SJCRH30 (cell line): ENCODE measurements at regions not wholly inside any gene's neighbourhood (a gene's known extent, or its start where the extent isn't known, plus 50 kb on each side); places are given as distances from the start of the nearest gene placed in this dataset.
"Not testable (repeated sequence)": the region's sequence is repeated elsewhere in the genome, so short reads cannot be mapped to it uniquely, and the experiment has no call there.

Source experiments
- DNase-seq, 2 experiments: peaks; one replicate each; pipeline ENCODE4 v3.0.0-alpha.2; 2015 to 2020
- H3K27ac ChIP-seq: fragments of 250-450 bp; sonication (Bioruptor Pico); 2 replicates; pipeline ENCODE4 v1.5.1; 2020; ENCODE audit warnings: mild to moderate bottlenecking, moderate library complexity
- H3K27me3 ChIP-seq: fragments of 250-450 bp; sonication (Bioruptor Pico); 2 replicates; pipeline ENCODE4 v1.5.1; 2020; ENCODE audit warnings: mild to moderate bottlenecking, moderate library complexity
- H3K36me3 ChIP-seq: fragments of 250-450 bp; sonication (Bioruptor Pico); 2 replicates; pipeline ENCODE4 v1.5.1; 2020; ENCODE audit warnings: mild to moderate bottlenecking, moderate library complexity
- H3K4me1 ChIP-seq: fragments of 250-450 bp; sonication (Bioruptor Pico); 2 replicates; pipeline ENCODE4 v1.5.1; 2020; ENCODE audit warnings: mild to moderate bottlenecking, moderate library complexity
- H3K4me3 ChIP-seq: fragments of 250-450 bp; sonication (Bioruptor Pico); 2 replicates; pipeline ENCODE4 v1.5.1; 2020; ENCODE audit warnings: mild to moderate bottlenecking, moderate library complexity
- H3K9me3 ChIP-seq: fragments of 250-450 bp; sonication (Bioruptor Pico); replicated peaks from 2 replicates; pipeline ENCODE4 v1.5.1; 2020; ENCODE audit warnings: mild to moderate bottlenecking, moderate library complexity

DNA sequence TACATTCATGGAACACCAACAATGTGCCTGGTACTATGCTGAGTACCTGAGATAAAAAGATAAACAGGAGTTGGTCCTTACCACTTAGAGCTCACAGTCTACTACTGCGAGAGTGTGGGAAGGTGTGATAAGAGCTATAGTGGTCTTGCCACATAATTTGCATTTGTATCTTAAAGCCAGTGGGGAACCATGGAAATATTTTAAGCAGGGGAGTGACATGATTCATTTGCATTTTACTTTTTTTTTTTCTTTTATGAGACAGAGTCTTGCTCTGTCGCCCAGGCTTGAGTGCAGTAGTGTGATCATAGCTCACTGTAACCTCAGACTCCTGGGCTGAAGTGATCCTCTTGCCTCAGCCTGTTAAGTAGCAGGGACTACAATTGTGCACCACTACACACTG is 53.6 kb downstream of the SRGAP2 start:
- H3K4me1 ChIP-seq, H3K27ac ChIP-seq, H3K27me3 ChIP-seq, H3K36me3 ChIP-seq, DNase-seq, H3K9me3 ChIP-seq, H3K4me3 ChIP-seq: not testable (repeated sequence)

DNA sequence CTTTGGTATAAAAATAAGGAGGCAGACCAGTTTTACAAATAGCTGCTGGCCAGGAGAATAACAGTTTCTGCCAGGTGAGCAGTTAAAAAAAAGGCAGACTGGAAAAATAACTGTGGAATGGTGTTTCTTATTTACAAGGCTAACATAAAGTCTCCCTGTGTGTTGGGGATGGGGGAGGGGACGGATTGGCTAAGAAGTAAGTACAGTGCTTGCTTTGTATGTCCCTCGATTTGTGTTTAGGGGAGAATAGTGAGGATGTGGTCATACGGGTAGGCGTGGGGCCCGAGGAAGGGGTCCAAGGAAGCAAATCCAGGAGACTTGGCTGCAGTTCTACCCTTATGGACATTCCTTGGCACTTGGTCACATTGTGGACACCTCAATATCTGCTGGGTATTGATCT is 58.1 kb downstream of the SRGAP2 start:
- not testable (repeated sequence) for H3K27ac ChIP-seq, DNase-seq, H3K4me3 ChIP-seq, H3K4me1 ChIP-seq, H3K9me3 ChIP-seq, H3K36me3 ChIP-seq, H3K27me3 ChIP-seq

DNA sequence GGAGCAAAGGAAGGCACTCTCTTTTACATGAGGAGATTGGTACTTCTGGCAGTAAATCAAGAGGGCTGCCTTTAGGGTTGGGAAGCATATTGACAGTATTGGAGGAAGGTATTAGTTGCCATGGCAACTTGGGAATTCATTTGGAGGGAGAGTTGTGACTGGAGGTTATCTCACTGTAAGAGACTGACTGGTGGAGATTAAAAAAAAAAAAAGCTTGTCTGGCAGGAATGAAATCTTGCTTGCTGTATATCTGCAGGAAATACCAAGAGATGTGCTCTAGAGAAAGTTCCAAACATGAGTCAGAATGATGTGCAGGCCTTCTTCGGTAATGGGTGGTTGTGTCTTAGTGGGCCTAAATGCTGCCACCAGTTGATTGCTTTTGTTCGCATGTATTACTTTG is 59.1 kb downstream of the SRGAP2 start:
- not testable (repeated sequence) for H3K9me3 ChIP-seq, H3K27ac ChIP-seq, H3K36me3 ChIP-seq, DNase-seq, H3K4me1 ChIP-seq, H3K4me3 ChIP-seq, H3K27me3 ChIP-seq

DNA sequence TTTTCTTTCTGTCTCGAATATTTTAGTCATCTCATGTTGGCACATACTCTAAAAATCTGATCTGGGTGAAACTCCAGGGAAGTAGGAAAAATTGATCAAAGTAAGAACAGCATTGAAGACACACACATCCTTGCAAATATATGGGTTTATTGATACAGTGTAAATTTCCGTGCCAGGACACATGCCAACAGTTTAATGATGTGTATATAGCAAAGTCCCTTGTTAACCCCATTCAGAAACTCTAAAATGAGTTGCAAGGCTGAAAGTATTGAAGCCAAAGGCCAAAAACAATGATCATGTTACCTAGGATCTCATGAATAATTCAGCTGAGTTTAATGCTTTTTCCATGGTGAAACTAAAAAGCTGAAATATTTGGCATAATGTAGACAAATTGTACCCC is 61.6 kb downstream of the SRGAP2 start:
- not testable (repeated sequence) for H3K27ac ChIP-seq, H3K4me1 ChIP-seq, DNase-seq, H3K4me3 ChIP-seq, H3K27me3 ChIP-seq, H3K9me3 ChIP-seq, H3K36me3 ChIP-seq

DNA sequence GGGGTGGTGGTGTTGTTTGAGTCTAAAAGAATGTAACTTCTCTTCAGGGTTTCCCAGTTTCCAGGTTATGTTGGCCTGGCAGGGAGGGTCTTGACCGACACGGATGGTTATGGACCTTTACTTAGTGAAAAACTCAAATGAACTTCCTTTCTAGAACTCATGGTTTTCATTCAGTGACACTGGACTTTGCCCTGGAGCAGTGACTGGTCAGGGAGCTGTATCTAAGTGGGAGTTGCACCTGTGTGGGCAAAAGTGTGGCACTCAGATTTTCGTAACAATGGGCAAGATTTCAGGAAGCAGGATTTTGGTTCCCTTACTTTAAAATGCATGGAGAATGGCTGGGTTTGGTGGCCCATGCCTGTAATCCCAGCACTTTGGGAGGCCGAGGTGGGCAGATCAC is 67.8 kb downstream of the SRGAP2 start:
- not testable (repeated sequence) for H3K36me3 ChIP-seq, H3K27ac ChIP-seq, DNase-seq, H3K4me3 ChIP-seq, H3K9me3 ChIP-seq, H3K27me3 ChIP-seq, H3K4me1 ChIP-seq

DNA sequence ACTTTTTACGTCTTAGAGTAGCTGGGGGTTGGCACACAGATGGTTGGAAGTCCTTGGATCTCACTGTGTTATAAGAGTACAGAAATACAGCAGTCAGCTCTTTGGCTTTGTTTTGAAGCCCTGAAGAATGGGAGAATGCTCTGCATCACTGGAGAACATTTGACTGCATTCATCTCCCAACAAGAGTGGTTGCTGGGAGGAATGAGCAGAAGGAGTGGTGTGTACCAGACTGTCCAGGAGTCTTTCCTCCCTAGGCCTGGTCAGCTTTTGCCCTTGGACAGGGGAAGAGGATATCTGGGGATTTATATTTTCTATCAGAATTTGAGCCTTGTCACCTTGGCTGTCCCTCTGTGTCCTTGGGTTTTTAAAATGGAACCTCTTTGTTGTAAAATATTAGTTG is 69.8 kb downstream of the SRGAP2 start:
- H3K4me1 ChIP-seq, H3K27me3 ChIP-seq, H3K27ac ChIP-seq, H3K36me3 ChIP-seq, H3K9me3 ChIP-seq, H3K4me3 ChIP-seq, DNase-seq: not testable (repeated sequence)

DNA sequence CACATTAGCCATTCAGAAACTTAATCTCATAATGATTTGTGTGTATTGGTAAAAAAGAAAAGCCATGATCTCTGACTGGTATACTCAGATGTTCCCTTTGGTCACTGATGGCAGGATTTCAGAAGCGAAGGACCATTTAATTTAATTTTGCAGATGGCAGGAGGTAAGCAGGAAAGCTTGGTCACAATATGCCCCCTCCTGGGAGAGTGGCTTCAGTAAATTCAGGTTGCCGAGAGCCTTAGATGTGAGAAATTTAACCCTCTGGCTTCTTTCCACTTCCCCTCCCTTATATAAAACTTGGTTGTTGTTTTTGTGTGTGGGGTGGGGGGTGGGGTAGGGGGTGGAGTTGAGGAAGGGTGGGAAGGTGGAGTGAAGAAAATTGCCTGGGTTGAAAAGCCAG is 72.8 kb downstream of the SRGAP2 start:
- not testable (repeated sequence) for H3K27ac ChIP-seq, H3K36me3 ChIP-seq, H3K4me1 ChIP-seq, H3K9me3 ChIP-seq, H3K27me3 ChIP-seq, DNase-seq, H3K4me3 ChIP-seq

DNA sequence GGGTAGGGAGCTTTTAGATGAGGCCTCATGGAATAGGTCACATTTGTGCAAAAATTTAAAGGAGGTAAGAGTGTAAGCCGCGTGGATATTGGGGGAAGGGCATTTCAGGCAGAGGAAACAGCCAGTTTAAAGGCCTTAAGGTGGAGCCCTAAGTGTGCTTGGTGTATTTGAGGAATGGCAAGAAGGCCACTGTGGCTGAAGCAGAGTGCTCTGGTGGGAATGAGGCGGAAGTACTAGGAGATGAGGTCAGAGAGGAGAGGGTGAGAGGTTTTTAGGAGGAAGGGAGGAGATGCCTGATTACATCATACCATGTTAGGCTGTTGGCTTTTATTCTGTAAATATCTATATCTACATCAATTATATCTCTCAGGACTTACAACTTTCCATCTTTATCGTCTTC is 75.3 kb downstream of the SRGAP2 start:
- not testable (repeated sequence) for H3K27me3 ChIP-seq, H3K9me3 ChIP-seq, H3K27ac ChIP-seq, H3K36me3 ChIP-seq, H3K4me3 ChIP-seq, H3K4me1 ChIP-seq
- DNase-seq, result peak in 1 of 2 experiments; percentile 1

DNA sequence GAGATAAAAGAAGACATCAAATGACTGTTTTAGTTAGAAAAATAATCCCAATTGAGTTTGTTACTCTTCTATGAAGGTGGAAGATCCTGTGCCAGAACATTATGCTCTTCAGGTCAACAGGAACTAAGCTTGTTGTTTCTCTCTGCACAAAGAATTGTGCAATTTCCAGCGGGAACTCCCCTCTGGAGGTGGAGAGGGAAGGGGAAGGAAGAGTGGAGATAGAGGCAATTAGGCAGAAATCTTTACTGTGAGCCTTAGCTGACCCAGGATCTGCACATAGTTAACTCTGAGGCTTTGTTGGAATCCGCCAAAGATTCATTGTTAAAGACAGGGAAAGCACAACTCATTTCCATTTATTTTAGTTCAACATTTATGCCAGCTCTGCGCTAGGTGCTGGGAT is 77.3 kb downstream of the SRGAP2 start:
- not testable (repeated sequence) for DNase-seq, H3K36me3 ChIP-seq, H3K4me3 ChIP-seq, H3K9me3 ChIP-seq, H3K27ac ChIP-seq, H3K4me1 ChIP-seq, H3K27me3 ChIP-seq

DNA sequence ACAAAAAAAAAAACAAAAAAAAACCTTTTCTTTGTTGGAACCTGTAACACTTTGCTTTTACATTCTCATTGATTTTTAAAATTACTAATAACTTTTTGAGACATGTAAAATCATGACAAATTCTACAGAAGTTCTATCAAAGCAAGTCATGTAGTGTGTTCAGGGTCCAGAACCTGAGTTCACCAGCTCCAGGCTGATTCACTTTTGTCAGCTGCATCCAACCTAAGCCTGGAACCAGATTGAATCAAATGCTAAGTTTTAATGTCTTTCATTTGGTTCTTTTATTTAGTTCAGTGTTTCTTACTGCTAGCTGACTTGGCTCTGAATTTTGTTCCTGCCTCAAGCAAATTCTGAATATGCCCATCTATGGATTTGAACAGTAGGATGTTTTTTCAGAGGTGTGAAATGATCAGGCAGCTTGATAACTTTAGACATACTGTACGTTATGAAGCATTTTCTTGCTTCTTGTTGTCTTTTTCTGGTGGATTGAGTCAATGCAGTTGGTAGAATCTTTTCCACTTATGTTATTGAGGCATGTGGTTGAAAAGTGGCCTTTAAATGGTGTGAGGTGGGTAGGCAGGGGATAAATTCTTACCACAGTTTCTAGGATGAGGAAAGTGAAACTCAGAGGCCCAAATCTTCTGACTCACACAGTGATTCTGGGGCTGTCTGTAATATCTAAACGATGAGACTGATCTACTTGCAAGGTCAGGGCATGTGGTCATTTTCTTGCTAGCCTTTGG is 78.7 kb downstream of the SRGAP2 start:
- DNase-seq, H3K4me3 ChIP-seq, H3K9me3 ChIP-seq: not testable (repeated sequence)

DNA sequence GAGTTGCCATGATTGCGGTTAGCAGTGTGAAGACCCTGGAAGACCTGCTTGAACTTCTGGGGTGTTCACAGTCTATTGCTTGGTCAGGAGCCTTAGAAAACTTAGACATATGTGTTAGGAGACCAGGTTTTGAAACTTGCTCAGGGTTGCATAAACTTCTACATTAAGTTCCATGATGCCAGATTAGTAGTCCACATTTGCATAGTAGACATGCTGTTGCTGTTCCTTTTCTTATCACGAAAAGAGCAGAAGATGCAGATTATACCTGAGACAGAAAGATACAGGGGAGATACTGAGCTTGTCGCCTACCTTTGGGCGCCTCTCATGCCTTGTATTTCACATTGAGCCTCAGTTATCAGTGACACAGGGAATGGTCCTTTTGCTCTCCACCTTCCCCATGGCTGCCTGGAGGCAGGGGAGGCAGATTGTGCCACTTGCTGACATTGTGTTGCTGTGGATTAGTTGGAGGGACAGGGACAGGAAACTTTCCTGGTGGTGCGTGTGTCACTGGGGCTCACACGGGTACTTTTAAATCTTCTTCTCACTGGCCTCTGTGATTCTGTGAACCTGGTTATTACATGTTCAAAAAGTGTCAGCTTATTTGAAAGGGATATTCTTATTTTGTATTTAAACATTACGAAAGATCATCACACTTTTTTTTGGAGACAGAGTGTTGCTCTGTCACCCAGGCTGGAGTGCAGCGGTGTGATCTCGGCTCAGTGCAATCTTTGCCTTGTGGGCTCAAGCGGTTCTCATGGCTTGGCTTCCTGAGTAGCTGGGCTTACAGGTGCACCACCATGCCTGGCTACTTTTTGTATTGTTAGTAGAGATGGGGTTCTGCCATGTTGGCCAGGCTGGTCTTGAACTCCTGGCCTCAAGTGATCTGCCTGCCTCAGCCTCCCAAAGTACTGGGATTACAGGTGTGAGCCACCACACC is 82.0 kb downstream of the SRGAP2 start:
- DNase-seq, H3K27ac ChIP-seq, H3K4me3 ChIP-seq, H3K27me3 ChIP-seq, H3K9me3 ChIP-seq, H3K36me3 ChIP-seq, H3K4me1 ChIP-seq: not testable (repeated sequence)

More for the DNA sequence above, 78.7 kb downstream of the SRGAP2 start:
- not testable (repeated sequence) for H3K27ac ChIP-seq, H3K4me1 ChIP-seq, H3K36me3 ChIP-seq, H3K27me3 ChIP-seq

DNA sequence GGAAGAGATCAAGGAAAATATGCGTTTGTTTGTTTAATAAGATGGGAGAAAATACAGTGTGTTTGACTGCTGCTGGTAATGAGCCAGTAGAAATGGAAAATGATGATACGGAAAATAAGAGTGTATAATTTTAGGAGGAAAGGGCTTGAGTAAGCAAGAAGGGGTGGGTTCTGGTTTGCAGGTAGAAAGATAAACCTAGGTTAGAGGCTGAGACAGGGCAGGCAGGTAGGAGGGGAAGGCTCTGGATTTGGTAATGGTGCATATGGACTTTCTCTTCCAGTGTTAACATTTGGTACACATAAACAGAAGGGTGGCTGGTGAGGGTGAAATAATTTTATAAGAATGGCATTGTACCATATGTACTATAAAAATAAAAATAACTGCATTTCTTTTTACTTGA is 84.4 kb downstream of the SRGAP2 start:
- not testable (repeated sequence) for H3K4me3 ChIP-seq, H3K9me3 ChIP-seq, H3K27ac ChIP-seq, H3K36me3 ChIP-seq, DNase-seq, H3K4me1 ChIP-seq, H3K27me3 ChIP-seq

DNA sequence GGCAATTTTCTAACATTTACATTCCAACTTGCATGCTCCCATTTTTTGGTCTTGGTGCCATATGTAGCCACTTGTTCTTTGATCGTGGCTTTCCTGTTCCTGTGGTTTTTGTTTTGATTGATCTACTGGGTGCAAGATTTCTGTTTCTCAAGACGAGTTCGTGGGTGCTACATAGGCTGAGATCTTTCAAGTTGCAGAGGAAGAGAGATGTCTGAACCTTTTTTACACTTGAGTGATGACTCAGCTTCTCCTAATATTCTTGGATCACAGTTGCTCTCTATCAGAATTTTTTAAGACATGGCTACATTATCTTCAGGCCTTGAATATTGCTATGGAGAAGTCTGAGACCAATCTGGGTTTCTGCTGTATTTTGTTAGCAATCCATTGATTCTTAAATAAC is 85.1 kb downstream of the SRGAP2 start:
- not testable (repeated sequence) for DNase-seq, H3K4me3 ChIP-seq, H3K36me3 ChIP-seq, H3K27ac ChIP-seq, H3K27me3 ChIP-seq, H3K9me3 ChIP-seq, H3K4me1 ChIP-seq

DNA sequence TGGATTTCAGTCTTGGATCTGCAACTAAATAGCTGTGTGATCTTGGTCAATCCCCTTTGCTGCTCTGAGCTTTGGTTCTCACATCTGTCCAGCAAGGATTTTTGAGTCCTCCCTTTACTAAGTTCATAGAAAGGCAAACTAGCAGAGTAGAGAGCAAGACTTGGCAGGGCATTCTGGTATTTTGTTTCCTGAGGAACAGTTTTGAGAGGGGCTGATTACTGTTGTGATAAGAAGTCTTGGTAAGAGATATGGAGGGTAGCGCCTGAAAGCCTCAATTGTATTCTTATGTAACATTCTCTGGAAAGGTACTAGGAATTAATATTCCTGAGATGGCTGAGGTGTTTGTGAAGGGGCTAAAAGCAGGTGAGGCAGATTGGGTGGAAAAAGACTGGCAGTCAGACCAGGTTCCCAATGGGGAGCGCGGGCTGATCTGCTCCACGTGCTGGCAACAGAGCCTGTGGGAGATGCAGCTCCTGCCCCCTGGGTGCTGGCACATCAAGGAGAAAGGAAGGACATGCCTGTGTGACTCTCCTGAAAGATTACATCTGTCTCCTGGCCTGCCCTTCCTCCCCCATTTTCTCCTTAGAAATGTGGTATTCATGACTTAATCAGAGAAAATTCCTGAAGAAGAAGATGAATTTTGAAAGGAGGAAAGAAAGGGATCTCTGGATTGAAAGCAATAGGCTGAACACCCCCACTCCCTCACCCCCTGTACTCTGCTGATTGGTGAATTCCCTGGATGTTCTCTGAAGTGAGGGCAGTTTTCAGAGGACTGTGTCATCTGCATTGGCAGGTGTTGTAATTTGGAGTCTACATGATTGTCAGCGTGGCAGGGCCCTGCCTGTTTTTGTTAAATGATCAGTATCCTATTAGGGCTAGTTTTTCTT is 94.0 kb downstream of the SRGAP2 start:
- not testable (repeated sequence) for H3K27ac ChIP-seq, H3K9me3 ChIP-seq, H3K4me1 ChIP-seq, H3K36me3 ChIP-seq, DNase-seq, H3K4me3 ChIP-seq, H3K27me3 ChIP-seq

DNA sequence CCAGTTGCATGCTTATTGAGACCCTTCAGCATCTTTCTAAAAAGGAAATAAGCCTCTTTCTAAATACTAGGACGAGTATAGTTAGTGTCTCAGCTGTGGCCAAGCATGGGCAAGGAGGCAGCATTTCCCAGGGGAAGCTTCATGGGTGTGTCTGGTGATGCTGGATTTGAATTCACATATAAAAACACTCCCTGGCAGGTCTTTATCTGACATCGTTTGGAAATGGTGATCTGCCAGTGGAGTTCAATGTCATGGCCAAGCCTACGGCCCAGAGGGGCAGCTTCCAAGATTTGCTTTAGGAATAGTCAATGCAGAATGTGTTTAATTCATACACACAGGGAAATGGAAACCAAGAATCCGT is 94.7 kb downstream of the SRGAP2 start:
- H3K27me3 ChIP-seq, DNase-seq, H3K4me3 ChIP-seq, H3K4me1 ChIP-seq, H3K36me3 ChIP-seq, H3K9me3 ChIP-seq, H3K27ac ChIP-seq: not testable (repeated sequence)
